ENCODE measurements at regions not wholly inside any gene's neighbourhood (a gene's known extent, or its start where the extent isn't known, plus 50 kb on each side); places are given as distances from the start of the nearest gene placed in this dataset.

GRCh38 chr20:39489986-39490560 lies 527.9 kb downstream of the DHX35 start:
- DNase-seq (ENCODE audit: low spot score), result no peak

DNA sequence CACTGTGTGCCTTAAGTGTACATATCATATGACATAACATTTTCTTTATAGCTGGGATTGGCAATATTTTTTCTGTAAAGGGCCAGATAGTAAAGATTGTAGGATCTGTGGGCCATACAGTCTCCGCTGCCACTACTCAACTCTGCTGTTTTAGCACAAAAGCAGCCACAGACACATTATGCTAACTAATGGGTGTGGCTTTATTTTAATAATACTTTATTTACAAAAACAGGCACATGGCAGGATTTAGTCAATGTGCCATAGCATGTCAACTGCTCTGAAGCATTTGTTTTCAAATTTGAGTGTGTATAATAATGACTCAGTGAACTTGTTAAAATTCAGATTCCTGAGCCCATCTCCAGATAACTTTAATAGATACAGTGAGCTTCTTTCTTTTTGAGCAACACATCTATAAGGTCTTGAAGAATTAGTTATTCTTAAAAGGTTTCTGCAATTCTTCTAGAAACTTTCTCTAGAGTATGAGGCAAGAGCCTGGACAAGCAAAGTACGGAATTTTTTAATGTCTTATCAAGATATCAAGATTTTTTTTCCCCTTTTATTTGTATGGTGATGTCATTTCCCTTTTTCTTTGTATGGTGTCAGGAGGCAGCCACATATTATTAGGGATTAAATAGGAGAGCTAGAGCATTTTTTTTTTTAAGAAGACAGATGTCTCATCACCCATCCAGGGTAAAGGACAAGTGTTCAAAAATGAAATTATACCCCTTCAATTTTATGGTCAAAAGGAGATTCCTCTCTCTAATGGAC lies 518.3 kb downstream of the DHX35 start:
- no peak for DNase-seq (ENCODE audit: low spot score)

- DNase-seq (ENCODE audit: low spot score), result no peak
Measured at GRCh38 chr20:39479196-39479810, 517.2 kb downstream of the DHX35 start.

DNA sequence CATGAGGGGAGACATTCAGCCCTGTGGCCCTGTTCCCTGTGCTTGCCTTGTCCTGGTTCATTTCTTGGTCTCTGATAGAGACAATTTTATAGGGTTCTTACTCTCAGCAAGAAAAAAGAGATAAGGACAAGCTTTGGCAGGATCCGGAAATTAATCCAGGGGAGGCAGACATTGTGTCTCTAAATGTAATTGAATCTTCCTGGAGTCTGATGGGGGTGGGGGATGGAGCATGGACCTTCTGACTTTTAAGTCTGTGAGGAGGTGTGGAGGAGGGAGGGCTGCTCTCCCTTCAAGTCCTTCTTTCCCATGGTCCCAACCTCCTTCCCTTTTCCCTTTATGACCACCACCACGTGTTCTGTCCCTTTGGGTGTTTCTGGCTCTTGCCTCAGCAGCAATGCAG lies 512.7 kb downstream of the DHX35 start:
- no peak for DNase-seq (ENCODE audit: low spot score)

DNA sequence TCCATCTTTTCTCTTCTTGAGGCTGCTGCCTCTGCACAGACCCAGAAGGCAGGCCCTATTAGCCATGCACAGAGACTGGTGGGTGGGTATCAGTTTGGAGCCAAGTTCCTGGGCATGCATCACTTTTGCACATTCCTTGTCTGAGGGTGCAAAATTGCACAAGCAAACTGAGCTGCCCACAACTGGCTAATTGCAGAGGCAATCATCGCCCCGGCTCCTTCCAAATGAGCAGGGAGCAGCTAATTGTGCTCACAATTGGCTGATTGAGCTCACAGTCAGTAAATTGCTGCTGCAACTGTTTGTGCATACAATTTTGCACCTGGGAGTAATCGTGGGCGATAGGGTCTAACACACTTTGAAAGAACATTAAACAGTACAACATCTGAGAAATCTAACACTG lies 511.4 kb downstream of the DHX35 start:
- DNase-seq (ENCODE audit: low spot score), result no peak

DNA sequence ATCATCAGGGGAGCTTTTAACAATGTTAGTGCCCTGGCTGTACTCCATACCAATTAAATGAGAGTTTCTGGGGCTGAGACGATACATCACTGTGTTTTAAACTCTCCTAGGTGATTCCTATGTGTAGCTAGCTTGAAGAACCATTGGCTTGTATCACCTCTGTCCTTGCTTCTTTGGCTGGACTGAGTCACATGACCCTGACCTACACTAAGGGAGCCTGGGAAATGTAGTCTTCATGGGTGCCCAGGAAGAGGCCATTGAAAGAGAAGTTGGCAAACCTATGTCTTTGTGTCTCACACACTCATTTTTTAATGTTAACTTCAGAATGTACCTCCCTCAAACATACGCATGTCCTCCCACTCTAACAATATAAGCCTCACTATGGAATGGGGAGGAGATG lies 506.6 kb downstream of the DHX35 start:
- DNase-seq (ENCODE audit: low spot score), result no peak

DNA sequence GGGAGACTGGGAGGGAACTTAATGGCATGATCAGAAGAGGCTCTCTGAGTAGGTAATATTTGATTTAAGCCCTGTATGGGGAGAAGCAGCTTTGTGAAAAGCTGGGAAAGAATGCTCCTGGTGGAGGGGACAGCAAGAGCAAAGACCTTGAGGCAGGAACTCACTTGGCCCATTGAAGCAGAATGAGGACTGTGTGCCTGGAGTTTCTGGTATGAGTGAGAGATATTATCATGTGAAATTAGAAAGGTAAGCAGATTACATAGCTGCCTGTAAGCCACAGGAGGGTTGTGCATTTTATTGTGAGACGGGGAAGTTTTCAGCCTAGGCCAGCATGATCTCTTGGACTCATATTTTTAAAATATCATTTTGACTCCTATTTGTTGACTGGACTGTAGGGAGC lies 502.1 kb downstream of the DHX35 start:
- DNase-seq (ENCODE audit: low spot score), result no peak

DNA sequence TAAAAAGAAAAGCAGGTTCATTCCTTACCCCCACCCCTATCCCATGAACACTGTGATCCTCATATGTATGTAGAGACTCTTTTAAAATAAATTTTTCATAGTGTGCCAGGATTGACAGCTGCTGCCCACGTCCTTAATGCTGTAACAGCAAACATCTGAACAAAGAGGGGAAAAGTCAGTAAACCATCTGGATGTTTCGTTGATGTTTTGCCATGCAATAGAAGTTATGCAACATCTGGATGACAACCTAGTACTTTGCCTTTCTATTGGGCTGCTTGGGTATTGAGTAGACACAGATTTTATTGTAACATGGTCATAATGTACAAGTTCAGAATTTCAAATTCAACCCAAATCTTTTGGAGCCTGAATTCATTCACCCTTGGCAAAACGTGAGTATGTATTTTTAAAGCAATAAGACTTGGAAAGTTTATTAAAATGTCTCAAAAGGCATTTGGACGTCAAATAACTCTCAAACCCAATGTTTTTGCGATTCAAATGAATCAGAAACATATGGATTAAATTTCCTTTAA lies 500.3 kb downstream of the DHX35 start:
- DNase-seq (ENCODE audit: low spot score), result no peak

DNA sequence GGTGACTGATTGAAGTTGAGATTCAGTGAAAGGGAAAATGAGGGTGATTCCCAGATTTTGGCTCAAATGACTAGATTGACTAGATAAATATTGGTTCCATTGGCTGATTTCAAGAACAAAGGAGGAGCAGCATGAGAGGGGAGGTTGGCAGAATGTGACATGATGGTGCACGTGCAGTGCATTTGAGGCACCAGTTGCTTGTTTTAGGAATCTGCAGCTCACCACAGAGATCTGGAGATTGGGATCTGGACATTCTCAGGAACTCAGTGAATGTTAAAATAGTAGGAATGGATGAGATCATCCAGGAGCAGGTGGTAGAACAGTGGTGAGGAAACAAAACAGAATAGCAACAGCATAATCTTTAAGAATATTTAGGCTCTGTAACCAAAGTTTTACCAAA lies 496.3 kb downstream of the DHX35 start:
- no peak for DNase-seq (ENCODE audit: low spot score)

DNA sequence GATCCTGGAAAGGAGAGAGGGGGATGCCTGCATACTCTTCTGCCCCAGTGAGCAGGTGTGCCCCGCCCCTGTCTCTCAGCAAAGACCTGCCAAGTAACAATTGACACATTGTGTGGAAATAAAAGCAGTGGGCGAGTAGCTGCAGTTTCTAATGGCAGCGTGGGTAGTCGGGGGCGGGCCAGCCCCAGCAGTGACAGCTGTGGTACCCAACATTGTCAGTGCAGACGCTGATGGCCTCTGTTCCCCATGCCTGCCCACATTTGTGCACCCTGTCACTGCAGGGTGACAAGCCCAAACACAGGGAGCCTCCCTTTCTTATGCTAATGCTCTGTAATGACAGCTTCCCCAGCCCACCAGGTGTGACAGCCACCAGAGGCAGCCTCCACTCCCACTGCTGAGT lies 491.7 kb downstream of the DHX35 start:
- no peak for DNase-seq (ENCODE audit: low spot score)

- no peak for DNase-seq (ENCODE audit: low spot score)
Measured at GRCh38 chr20:39452583-39453340, 490.6 kb downstream of the DHX35 start.

DNA sequence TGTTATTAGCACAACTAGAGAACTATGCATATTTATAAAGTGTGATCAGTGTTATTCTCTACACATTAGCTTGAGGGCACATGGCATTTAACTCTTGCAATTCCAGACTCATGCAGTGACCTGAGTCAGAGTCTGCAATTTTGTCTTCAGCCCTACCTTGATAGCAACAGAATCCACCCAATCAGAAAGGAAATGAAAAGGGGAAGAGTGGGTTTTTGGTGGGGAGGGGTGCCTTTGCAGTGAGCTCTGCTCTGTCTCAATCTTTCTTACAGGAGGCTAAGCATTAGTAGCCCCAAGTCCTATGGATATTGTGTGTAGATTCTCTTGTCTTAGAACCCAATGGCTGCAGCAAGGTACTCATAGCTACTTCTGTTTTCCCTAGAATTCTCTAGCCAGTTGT lies 489.2 kb downstream of the DHX35 start:
- no peak for DNase-seq (ENCODE audit: low spot score)

DNA sequence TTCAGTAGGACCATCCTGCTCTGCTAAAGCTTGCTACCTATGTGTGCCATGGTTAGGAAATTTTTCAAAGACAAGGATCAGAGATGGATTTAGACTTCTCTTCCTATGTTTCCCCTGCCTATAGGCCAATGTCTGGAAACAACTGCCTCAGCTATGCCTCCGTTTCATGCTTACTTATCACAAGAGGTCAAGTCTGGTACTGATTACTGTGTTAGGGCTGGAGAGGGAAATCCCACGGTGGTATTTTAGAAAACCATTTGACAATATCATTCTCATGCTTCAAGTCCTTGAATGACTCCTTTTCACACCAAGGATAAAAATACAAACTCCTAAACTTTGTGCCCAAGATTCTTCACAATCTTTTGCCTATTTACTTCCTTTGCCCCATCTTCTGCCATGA lies 484.3 kb downstream of the DHX35 start:
- DNase-seq (ENCODE audit: low spot score), result no peak

DNA sequence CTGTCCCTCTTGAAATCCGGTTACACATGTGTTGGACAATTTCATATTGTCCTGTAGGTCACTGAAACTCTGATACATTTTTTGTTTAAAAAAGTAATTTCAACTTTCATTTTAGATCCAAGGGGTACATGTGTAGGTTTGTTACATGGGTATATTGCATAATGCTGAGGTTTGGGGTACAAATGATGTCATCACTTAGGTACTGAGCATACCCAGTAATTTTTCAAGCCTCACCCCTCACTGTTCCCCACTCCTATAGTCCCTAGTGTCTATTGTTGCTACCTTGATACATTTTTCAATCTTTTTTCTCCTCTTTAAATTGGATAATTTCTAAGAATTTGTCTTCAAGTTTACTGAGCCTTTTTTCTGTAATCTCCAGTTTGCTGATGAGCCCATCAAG lies 483.0 kb downstream of the DHX35 start:
- DNase-seq (ENCODE audit: low spot score), result no peak

GRCh38 chr20:39433466-39433865 lies 471.3 kb downstream of the DHX35 start:
- no peak for DNase-seq (ENCODE audit: low spot score)

- no peak for DNase-seq (ENCODE audit: low spot score)
Measured at GRCh38 chr20:39431091-39431880, 469.1 kb downstream of the DHX35 start.

DNA sequence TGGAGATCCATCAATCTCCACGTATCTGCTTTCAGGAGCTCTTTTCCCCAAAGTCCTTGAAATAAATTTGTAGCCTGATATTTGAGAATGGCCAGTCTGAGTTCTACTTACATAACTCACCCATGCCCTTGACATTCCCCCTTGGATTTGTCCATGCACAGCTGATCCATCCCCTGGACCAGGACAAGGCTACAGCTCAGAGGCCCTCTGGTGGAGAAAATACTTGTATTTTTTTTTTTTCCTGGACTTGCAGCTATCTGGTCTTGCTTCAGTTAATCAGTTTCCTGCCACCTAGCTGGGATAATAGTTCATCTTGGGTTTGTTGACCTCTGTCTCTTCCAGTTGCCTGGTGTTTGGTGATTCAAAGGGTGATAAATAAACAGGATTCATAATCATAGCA lies 467.6 kb downstream of the DHX35 start:
- DNase-seq (ENCODE audit: low spot score), result no peak

DNA sequence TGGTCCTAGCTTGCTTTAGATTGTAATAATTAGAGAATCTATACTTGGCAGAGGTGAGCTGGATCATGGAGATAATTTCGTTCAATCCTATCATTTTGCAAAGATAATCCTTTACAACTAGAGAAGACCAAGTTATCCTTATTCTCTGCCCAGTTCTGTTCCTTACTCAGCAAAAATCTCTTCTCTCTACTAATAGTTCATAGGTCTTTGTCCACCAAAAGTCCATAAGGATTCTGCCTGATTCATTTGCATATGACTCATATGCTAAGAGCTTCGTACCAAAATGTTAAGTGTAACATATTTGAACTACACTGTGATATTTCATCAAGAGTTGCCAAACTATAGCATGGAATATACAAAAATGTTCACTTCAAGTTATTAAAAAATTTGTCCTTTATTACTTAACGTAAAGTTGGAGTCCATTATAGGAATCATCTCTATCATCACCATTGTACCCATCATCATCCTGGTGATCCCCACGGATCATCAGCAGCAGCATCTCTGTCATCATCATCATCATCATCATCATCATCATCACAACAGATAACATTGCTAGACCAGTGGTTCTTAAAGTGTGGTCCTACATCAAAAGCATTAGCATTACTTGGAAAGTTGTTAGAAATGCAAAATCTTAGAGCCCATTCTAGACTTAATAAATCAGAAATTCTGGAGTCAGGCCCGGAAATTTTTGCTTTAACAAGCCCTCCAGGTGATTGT lies 463.0 kb downstream of the DHX35 start:
- DNase-seq (ENCODE audit: low spot score), result no peak

GRCh38 chr20:39421571-39422105 lies 459.5 kb downstream of the DHX35 start:
- DNase-seq (ENCODE audit: low spot score), result no peak

DNA sequence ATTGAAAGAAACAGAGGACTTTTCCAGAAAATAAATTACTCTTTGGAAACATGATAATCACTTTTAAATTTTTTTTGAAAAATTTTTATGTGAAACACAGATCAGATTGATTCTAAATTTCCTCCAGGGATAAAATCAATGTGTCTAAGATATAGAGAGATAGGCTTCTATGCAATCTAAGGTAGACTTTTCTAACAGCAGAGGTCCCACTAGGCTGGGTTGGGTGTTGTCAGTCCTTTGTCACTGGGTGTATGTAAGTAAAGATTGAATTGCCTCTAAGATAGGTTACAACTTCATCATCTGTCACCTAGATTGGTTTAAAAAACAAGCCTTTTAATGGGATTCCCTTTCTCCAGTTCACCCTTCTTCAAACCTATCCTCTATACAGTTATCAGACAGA lies 449.9 kb downstream of the DHX35 start:
- no peak for DNase-seq (ENCODE audit: low spot score)

DNA sequence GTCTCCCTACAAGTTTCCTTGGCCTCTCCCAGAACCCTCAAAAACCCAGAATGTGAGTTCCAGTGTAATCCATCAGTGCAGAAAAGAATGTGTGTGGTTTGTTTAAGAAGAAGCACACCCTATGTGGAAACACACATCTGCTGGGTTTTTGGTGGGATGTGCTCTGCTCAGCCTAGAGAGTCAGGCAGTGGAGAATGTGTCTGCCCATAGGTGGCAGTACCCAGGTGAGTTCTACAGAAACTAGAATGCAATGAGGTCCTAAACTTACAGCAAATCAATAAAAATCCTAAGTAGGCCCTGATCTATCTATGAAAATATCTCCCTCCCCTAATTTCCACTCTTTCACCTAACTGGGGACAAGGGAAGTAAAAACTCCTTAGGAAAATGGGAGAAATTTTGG lies 437.3 kb downstream of the DHX35 start:
- DNase-seq (ENCODE audit: low spot score), result no peak
